BLaER1 treated with 17β-estradiol and CSF1 and Interleukin-3, amounts not matched to agents 10 nM and 100 nM (cell line): ENCODE measurements at regions not wholly inside any gene's neighbourhood (a gene's known extent, or its start where the extent isn't known, plus 50 kb on each side); places are given as distances from the start of the nearest gene placed in this dataset.

Experiments
- H3K27ac ChIP-seq, 11 experiments: shearing (Covaris generic); formaldehyde crosslinking; 2 replicates each; pipeline ENCODE4 v1.8.1; 2022
- H3K27me3 ChIP-seq, 11 experiments: shearing (Covaris generic); formaldehyde crosslinking; 2 replicates each; pipeline ENCODE4 v1.8.1; 2022
- H3K36me3 ChIP-seq, 11 experiments: shearing (Covaris generic); formaldehyde crosslinking; 2 replicates each; pipeline ENCODE4 v1.8.1; 2022
- H3K4me1 ChIP-seq, 10 experiments: shearing (Covaris generic); formaldehyde crosslinking; 2 replicates each; pipeline ENCODE4 v1.8.1; 2022
- H3K4me2 ChIP-seq, 11 experiments: shearing (Covaris generic); formaldehyde crosslinking; 2 replicates each; pipeline ENCODE4 v1.8.1; 2022
- H3K4me3 ChIP-seq, 10 experiments: shearing (Covaris generic); formaldehyde crosslinking; 2 replicates each; pipeline ENCODE4 v1.8.1; 2022
- H3K9ac ChIP-seq, 11 experiments: shearing (Covaris generic); formaldehyde crosslinking; 2 replicates each; pipeline ENCODE4 v1.8.1; 2022
- H3K9me3 ChIP-seq, 11 experiments: shearing (Covaris generic); formaldehyde crosslinking; replicated peaks in 1 of 11; 2 replicates each; pipeline ENCODE4 v1.8.1; 2022
- H4K20me1 ChIP-seq, 11 experiments: shearing (Covaris generic); formaldehyde crosslinking; 2 replicates each; pipeline ENCODE4 v1.8.1; 2022
- Cebpa-rat ChIP-seq, 11 experiments: shearing (Covaris generic); IDR thresholded peaks; 2 replicates each; pipeline ENCODE4 v1.8.1; 2022

- Histone ChIP-seq H3K4me3 (no peak overlapping the region), H3K4me2 (no peak overlapping the region), H3K27ac (no peak overlapping the region), H4K20me1 (no peaks in the 10 kb centered on the region), H3K9me3 (peaks cover 0 to 11% (median 6%) of the 10 kb centered on the region in 11 experiments; a peak in 2 of 22 replicates), H3K36me3 (no peaks in the 10 kb centered on the region), H3K27me3 (no peaks in the 10 kb centered on the region), H3K4me1 (peaks cover 0 to 9% (median 0%) of the 10 kb centered on the region in 10 experiments; a peak in 4 of 20 replicates), H3K9ac (no peak overlapping the region)
- no peak for TF ChIP-seq Cebpa-rat (IDR thresholded peaks at IDR 0.05)
Observed at GRCh38 chr6:145074805-145075204, 660.5 kb downstream of the EPM2A start.

- TF ChIP-seq Cebpa-rat (IDR thresholded peaks at IDR 0.05) = no peak
- Histone ChIP-seq H3K4me3 (no peak overlapping the region), H4K20me1 (no peaks in the 10 kb centered on the region)
Observed at GRCh38 chr6:145075425-145075824, 659.9 kb downstream of the EPM2A start.

GRCh38 chr6:145076115-145076841 lies 659.0 kb downstream of the EPM2A start:
- H3K9me3 ChIP-seq = peaks cover 0 to 10% (median 6%) of the 10 kb centered on the region in 11 experiments; a peak in 2 of 22 replicates
- H3K9ac ChIP-seq = no peak overlapping the region
- H4K20me1 ChIP-seq = no peaks in the 10 kb centered on the region
- H3K36me3 ChIP-seq = no peaks in the 10 kb centered on the region
- H3K27me3 ChIP-seq = no peaks in the 10 kb centered on the region
- no peak overlapping the region for H3K27ac ChIP-seq
- peaks cover 0 to 9% (median 0%) of the 10 kb centered on the region in 10 experiments; a peak in 4 of 20 replicates for H3K4me1 ChIP-seq
- peak overlapping the region in 1 of 11 experiments; percentile 18; a peak in 2 of 22 replicates for H3K4me2 ChIP-seq
- H3K4me3 ChIP-seq = no peak overlapping the region
- TF ChIP-seq Cebpa-rat (IDR thresholded peaks at IDR 0.05) = no peak

More at GRCh38 chr6:145075425-145075824, 659.9 kb downstream of the EPM2A start:
- H3K36me3 ChIP-seq = no peaks in the 10 kb centered on the region
- H3K4me2 ChIP-seq = no peak overlapping the region
- no peak overlapping the region for H3K9ac ChIP-seq
- H3K4me1 ChIP-seq = peaks cover 0 to 9% (median 0%) of the 10 kb centered on the region in 10 experiments; a peak in 4 of 20 replicates
- H3K9me3 ChIP-seq = peaks cover 0 to 11% (median 6%) of the 10 kb centered on the region in 11 experiments; a peak in 2 of 22 replicates
- 0 out of 22 replicates have a peak overlapping the region, but pooled peaks of 1 of the 11 experiments have one; percentile 7 for H3K27ac ChIP-seq
- H3K27me3 ChIP-seq = no peaks in the 10 kb centered on the region

GRCh38 chr6:145077382-145077781 lies 657.9 kb downstream of the EPM2A start:
- TF ChIP-seq Cebpa-rat (IDR thresholded peaks at IDR 0.05) = no peak
- H3K36me3 ChIP-seq = no peaks in the 10 kb centered on the region
- no peak overlapping the region for H3K9ac ChIP-seq
- no peak overlapping the region for H3K27ac ChIP-seq
- no peak overlapping the region for H3K4me2 ChIP-seq
- no peaks in the 10 kb centered on the region for H4K20me1 ChIP-seq
- H3K27me3 ChIP-seq = no peaks in the 10 kb centered on the region
- no peaks in the 10 kb centered on the region for H3K9me3 ChIP-seq
- peaks cover 0 to 9% (median 0%) of the 10 kb centered on the region in 10 experiments; a peak in 4 of 20 replicates for H3K4me1 ChIP-seq
- H3K4me3 ChIP-seq = no peak overlapping the region

GRCh38 chr6:145080651-145081050 lies 654.7 kb downstream of the EPM2A start:
- Histone ChIP-seq H3K4me1 (peaks cover 0 to 8% (median 0%) of the 10 kb centered on the region in 10 experiments; a peak in 4 of 20 replicates), H4K20me1 (no peaks in the 10 kb centered on the region), H3K9ac (no peak overlapping the region), H3K4me3 (no peak overlapping the region), H3K27me3 (no peaks in the 10 kb centered on the region), H3K36me3 (no peaks in the 10 kb centered on the region), H3K9me3 (no peaks in the 10 kb centered on the region), H3K27ac (no peak overlapping the region), H3K4me2 (no peak overlapping the region)
- no peak for TF ChIP-seq Cebpa-rat (IDR thresholded peaks at IDR 0.05)

GRCh38 chr6:145081677-145082076 lies 653.6 kb downstream of the EPM2A start:
- no peak overlapping the region for H3K9ac ChIP-seq

GRCh38 chr6:145082359-145082758 lies 653.0 kb downstream of the EPM2A start:
- Histone ChIP-seq H3K27ac (no peak overlapping the region), H3K4me1 (peaks cover 0 to 9% (median 4%) of the 10 kb centered on the region in 10 experiments; a peak in 7 of 20 replicates), H3K4me2 (no peak overlapping the region), H4K20me1 (no peaks in the 10 kb centered on the region), H3K9me3 (no peaks in the 10 kb centered on the region), H3K27me3 (no peaks in the 10 kb centered on the region), H3K9ac (no peak overlapping the region), H3K4me3 (no peak overlapping the region), H3K36me3 (no peaks in the 10 kb centered on the region)
- no peak for TF ChIP-seq Cebpa-rat (IDR thresholded peaks at IDR 0.05)

More at GRCh38 chr6:145081677-145082076, 653.6 kb downstream of the EPM2A start:
- no peaks in the 10 kb centered on the region for H3K27me3 ChIP-seq
- no peaks in the 10 kb centered on the region for H3K36me3 ChIP-seq
- H3K4me1 ChIP-seq = peaks cover 0 to 7% (median 4%) of the 10 kb centered on the region in 10 experiments; a peak in 7 of 20 replicates
- no peak overlapping the region for H3K4me3 ChIP-seq
- H3K4me2 ChIP-seq = no peak overlapping the region
- no peaks in the 10 kb centered on the region for H4K20me1 ChIP-seq
- no peak for TF ChIP-seq Cebpa-rat (IDR thresholded peaks at IDR 0.05)
- no peaks in the 10 kb centered on the region for H3K9me3 ChIP-seq
- no peak overlapping the region for H3K27ac ChIP-seq

GRCh38 chr6:145086197-145086596 lies 649.1 kb downstream of the EPM2A start:
- H3K4me1 ChIP-seq = peaks cover 0 to 9% (median 4%) of the 10 kb centered on the region in 10 experiments; a peak in 7 of 20 replicates
- no peak overlapping the region for H3K9ac ChIP-seq
- TF ChIP-seq Cebpa-rat (IDR thresholded peaks at IDR 0.05) = no peak
- H3K27me3 ChIP-seq = no peaks in the 10 kb centered on the region
- no peaks in the 10 kb centered on the region for H3K9me3 ChIP-seq
- H3K36me3 ChIP-seq = no peaks in the 10 kb centered on the region
- H3K4me2 ChIP-seq = peak overlapping the region in 4 of 11 experiments; percentile 3 to 25 (median 6); a peak in 4 of 22 replicates
- H4K20me1 ChIP-seq = no peaks in the 10 kb centered on the region
- no peak overlapping the region for H3K4me3 ChIP-seq
- H3K27ac ChIP-seq = no peak overlapping the region

GRCh38 chr6:145087034-145087433 lies 648.3 kb downstream of the EPM2A start:
- Histone ChIP-seq H3K4me3 (no peak overlapping the region), H3K9me3 (no peaks in the 10 kb centered on the region), H3K4me1 (peaks cover 0 to 9% (median 4%) of the 10 kb centered on the region in 10 experiments; a peak in 7 of 20 replicates), H4K20me1 (no peaks in the 10 kb centered on the region), H3K27ac (no peak overlapping the region), H3K9ac (no peak overlapping the region), H3K36me3 (no peaks in the 10 kb centered on the region), H3K4me2 (no peak overlapping the region), H3K27me3 (no peaks in the 10 kb centered on the region)
- no peak for TF ChIP-seq Cebpa-rat (IDR thresholded peaks at IDR 0.05)
